ENCODE measurements at regions not wholly inside any gene's neighbourhood (a gene's known extent, or its start where the extent isn't known, plus 50 kb on each side); places are given as distances from the start of the nearest gene placed in this dataset.

DNA sequence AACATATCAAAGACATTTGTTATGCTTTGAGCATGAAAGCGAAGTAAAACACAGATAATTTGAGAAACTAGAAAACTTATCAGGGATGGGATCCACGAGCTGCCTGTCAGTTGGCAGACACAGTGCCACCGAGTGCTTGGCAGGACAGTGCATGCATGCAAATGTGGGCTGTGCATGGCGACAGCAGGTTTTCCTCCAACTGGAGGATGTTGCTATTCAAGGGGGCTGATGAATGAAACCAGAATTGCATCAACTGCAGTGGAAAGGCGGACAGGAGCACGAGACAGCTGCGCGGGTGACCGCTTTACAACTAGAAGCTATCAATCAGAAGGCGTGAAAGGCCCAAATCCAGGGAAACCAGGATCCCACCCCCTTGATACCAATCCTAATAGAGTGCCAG is 244.3 kb downstream of the NR2F2 start:
- TF ChIP-seq YY1 (IDR thresholded peaks at IDR 0.05; ENCODE audit: insufficient read depth, insufficient read length) (no peak), SUZ12 (IDR thresholded peaks at IDR 0.05; ENCODE audit: extremely low read depth, insufficient read depth, insufficient read length) (no peak)
